MM.1S (cell line): ENCODE measurements at regions not wholly inside any gene's neighbourhood (a gene's known extent, or its start where the extent isn't known, plus 50 kb on each side); places are given as distances from the start of the nearest gene placed in this dataset.

Experiments used
- DNase-seq: peaks from one replicate; pipeline ENCODE4 v3.0.0-alpha.2; 2015
- H2AFZ ChIP-seq: fragments of 300-600 bp; sonication (generic); 2 replicates; pipeline ENCODE4 v1.6.0; 2016; ENCODE audit warnings: antibody characterized with exemption, low read length
- H3F3A ChIP-seq: fragments of 300-600 bp; sonication (generic); 2 replicates; pipeline ENCODE4 v1.6.1; 2016; ENCODE audit warnings: mild to moderate bottlenecking, antibody characterized with exemption, low read length, moderate library complexity, mixed read lengths; ENCODE audit not compliant: insufficient read depth
- H3K27ac ChIP-seq: fragments of 300-600 bp; sonication (generic); 2 replicates; pipeline ENCODE4 v1.5.1; 2016; ENCODE audit warnings: mild to moderate bottlenecking, low read length
- H3K27me3 ChIP-seq: fragments of 300-600 bp; sonication (generic); replicated peaks from 2 replicates; pipeline ENCODE4 v1.6.0; 2016; ENCODE audit warnings: low read length; ENCODE audit not compliant: insufficient read depth
- H3K36me3 ChIP-seq: fragments of 300-600 bp; sonication (generic); replicated peaks from 2 replicates; pipeline ENCODE4 v1.6.1; 2016; ENCODE audit warnings: mild to moderate bottlenecking, low read length, mixed read lengths; ENCODE audit not compliant: insufficient read depth
- H3K4me1 ChIP-seq: fragments of 300-600 bp; sonication (generic); 2 replicates; pipeline ENCODE4 v1.6.1; 2016; ENCODE audit warnings: low read length, mixed read lengths
- H3K4me2 ChIP-seq: fragments of 300-600 bp; sonication (generic); 2 replicates; pipeline ENCODE4 v1.6.0; 2016; ENCODE audit warnings: low read depth, low read length
- H3K4me3 ChIP-seq: fragments of 300-600 bp; sonication (generic); 2 replicates; pipeline ENCODE4 v1.5.1; 2016; ENCODE audit warnings: low read length, mixed read lengths
- H3K79me2 ChIP-seq: fragments of 300-600 bp; sonication (generic); 2 replicates; pipeline ENCODE4 v1.6.1; 2016; ENCODE audit warnings: mixed run types, low read length, mixed read lengths
- H3K9ac ChIP-seq: fragments of 300-600 bp; sonication (generic); 2 replicates; pipeline ENCODE4 v1.6.1; 2016; ENCODE audit warnings: low read length, mixed read lengths
- H3K9me2 ChIP-seq: fragments of 300-600 bp; sonication (generic); replicated peaks from 2 replicates; pipeline ENCODE4 v1.6.1; 2016; ENCODE audit warnings: mild to moderate bottlenecking, low read length, mixed read lengths; ENCODE audit not compliant: insufficient read depth
- H3K9me3 ChIP-seq: fragments of 300-600 bp; sonication (generic); replicated peaks from 2 replicates; pipeline ENCODE4 v1.6.1; 2016; ENCODE audit warnings: mild to moderate bottlenecking, low read length, mixed read lengths; ENCODE audit not compliant: insufficient read depth
- H4K20me1 ChIP-seq: fragments of 300-600 bp; sonication (generic); 2 replicates; pipeline ENCODE4 v1.6.1; 2016; ENCODE audit warnings: mild to moderate bottlenecking, low read length, moderate library complexity, mixed read lengths; ENCODE audit not compliant: insufficient read depth
- EZH2 ChIP-seq: fragments of 300-600 bp; sonication (generic); optimal IDR thresholded peaks from 2 replicates; pipeline ENCODE3; 2017; ENCODE audit warnings: low read depth, mild to moderate bottlenecking, antibody characterized with exemption, low read length, mixed read lengths
- EZH2phosphoT487 ChIP-seq: fragments of 300-600 bp; sonication (generic); IDR thresholded peaks from 2 replicates; pipeline ENCODE4 v1.6.1; 2018; ENCODE audit warnings: antibody characterized with exemption, low read length
- TF ChIP-seq, protein P1 (sequence below): fragments of 300-600 bp; sonication (generic); IDR thresholded peaks from 2 replicates; pipeline ENCODE4 v1.5.1; 2016; ENCODE audit warnings: antibody characterized with exemption, low read length, mixed read lengths

DNA sequence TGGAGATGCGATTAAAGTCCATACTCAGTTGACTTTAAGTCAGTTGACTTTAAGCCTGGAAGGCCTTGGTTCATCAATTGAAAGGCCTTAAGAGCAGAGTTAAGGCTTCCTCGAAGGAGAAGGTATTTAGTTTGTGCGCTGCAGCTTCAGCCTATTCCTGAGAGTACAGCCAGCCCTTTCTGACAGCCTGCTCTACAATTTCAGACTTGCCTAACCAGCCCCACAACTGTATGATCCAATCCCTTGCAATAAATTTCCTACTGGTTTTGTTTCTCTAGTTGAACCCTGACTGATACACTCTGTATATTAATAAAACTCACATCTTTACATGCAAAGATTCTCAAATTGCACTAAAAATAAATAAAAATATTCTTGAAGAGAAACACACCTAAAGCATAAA, 66.1 kb upstream of the RORA start:
- H2AFZ ChIP-seq = no peak overlapping the region
- no peak for DNase-seq
- H3K9me2 ChIP-seq = no peaks in the 10 kb centered on the region
- no peaks in the 10 kb centered on the region for H3K36me3 ChIP-seq
- no peak overlapping the region for H3K27ac ChIP-seq
- no peaks in the 10 kb centered on the region for H3K79me2 ChIP-seq
- no peak overlapping the region for H3K4me2 ChIP-seq
- TF ChIP-seq, protein P1, sequence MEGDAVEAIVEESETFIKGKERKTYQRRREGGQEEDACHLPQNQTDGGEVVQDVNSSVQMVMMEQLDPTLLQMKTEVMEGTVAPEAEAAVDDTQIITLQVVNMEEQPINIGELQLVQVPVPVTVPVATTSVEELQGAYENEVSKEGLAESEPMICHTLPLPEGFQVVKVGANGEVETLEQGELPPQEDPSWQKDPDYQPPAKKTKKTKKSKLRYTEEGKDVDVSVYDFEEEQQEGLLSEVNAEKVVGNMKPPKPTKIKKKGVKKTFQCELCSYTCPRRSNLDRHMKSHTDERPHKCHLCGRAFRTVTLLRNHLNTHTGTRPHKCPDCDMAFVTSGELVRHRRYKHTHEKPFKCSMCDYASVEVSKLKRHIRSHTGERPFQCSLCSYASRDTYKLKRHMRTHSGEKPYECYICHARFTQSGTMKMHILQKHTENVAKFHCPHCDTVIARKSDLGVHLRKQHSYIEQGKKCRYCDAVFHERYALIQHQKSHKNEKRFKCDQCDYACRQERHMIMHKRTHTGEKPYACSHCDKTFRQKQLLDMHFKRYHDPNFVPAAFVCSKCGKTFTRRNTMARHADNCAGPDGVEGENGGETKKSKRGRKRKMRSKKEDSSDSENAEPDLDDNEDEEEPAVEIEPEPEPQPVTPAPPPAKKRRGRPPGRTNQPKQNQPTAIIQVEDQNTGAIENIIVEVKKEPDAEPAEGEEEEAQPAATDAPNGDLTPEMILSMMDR = no peak
- no peak for TF ChIP-seq EZH2
- no peak for TF ChIP-seq EZH2phosphoT487
- H3F3A ChIP-seq = no peaks in the 10 kb centered on the region
- H3K9ac ChIP-seq = no peak overlapping the region
- no peaks in the 10 kb centered on the region for H4K20me1 ChIP-seq
- no peaks in the 10 kb centered on the region for H3K9me3 ChIP-seq
- no peaks in the 10 kb centered on the region for H3K4me1 ChIP-seq
- H3K27me3 ChIP-seq = no peaks in the 10 kb centered on the region
- H3K4me3 ChIP-seq = no peak overlapping the region

DNA sequence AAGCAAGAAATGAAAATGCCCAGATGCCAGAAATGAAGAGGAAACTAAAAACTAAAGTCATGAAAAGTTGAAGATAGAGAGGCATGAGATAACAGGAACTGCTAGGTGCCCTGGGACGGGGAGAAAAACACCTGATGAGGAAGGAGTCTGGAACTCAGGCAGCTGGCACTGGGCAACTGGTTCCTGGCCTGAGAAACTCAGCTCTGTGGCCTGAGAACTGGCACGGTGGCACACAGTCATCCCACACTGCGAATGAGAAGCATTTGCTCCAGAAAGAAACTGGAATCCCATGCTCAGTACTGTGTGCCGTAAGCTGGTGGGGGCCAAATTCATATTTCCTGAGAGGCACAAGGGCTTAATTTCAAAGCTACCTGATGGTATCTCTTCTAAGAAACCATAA, 53.6 kb upstream of the RORA start:
- Histone ChIP-seq H3F3A (no peaks in the 10 kb centered on the region), H3K27me3 (no peaks in the 10 kb centered on the region), H3K9ac (no peak overlapping the region), H3K9me3 (no peaks in the 10 kb centered on the region), H4K20me1 (no peaks in the 10 kb centered on the region), H3K4me2 (no peak overlapping the region), H3K9me2 (no peaks in the 10 kb centered on the region), H2AFZ (no peak overlapping the region), H3K79me2 (no peaks in the 10 kb centered on the region), H3K4me3 (no peak overlapping the region), H3K27ac (no peak overlapping the region), H3K36me3 (no peaks in the 10 kb centered on the region), H3K4me1 (no peaks in the 10 kb centered on the region)
- no peak for DNase-seq
- TF ChIP-seq, protein P1 = no peak
- TF ChIP-seq EZH2 (no peak), EZH2phosphoT487 (no peak)

- Histone ChIP-seq H2AFZ (no peak overlapping the region), H3K36me3 (no peaks in the 10 kb centered on the region), H4K20me1 (no peaks in the 10 kb centered on the region), H3K9ac (no peak overlapping the region), H3K79me2 (no peaks in the 10 kb centered on the region), H3K4me3 (no peak overlapping the region), H3K4me1 (no peaks in the 10 kb centered on the region), H3F3A (no peaks in the 10 kb centered on the region), H3K4me2 (no peak overlapping the region), H3K27ac (no peak overlapping the region), H3K9me2 (no peaks in the 10 kb centered on the region), H3K27me3 (no peaks in the 10 kb centered on the region), H3K9me3 (no peaks in the 10 kb centered on the region)
- TF ChIP-seq, protein P1 = no peak
- no peak for TF ChIP-seq EZH2
- no peak for TF ChIP-seq EZH2phosphoT487
- no peak for DNase-seq
These were observed 52.2 kb upstream of the RORA start for GRCh38 chr15:61281328-61281727.
